Astrocyte (in vitro differentiated cells and primary cell): ENCODE measurements at regions not wholly inside any gene's neighbourhood (a gene's known extent, or its start where the extent isn't known, plus 50 kb on each side); places are given as distances from the start of the nearest gene placed in this dataset.
"Not testable (repeated sequence)": the region's sequence is repeated elsewhere in the genome, so short reads cannot be mapped to it uniquely, and the experiment has no call there.

Source experiments
- EZH2 ChIP-seq: IDR thresholded peaks from 2 replicates; pipeline ENCODE4 v1.6.1; 2012; ENCODE audit warnings: mild to moderate bottlenecking, low read length, inconsistent platforms; ENCODE audit not compliant: insufficient read depth
- TF ChIP-seq, protein P1 (sequence below): IDR thresholded peaks from 2 replicates; pipeline ENCODE4 v1.5.1; 2011; ENCODE audit warnings: low read depth, mild to moderate bottlenecking, inconsistent platforms, low read length, moderate library complexity; ENCODE audit not compliant: insufficient read depth

DNA sequence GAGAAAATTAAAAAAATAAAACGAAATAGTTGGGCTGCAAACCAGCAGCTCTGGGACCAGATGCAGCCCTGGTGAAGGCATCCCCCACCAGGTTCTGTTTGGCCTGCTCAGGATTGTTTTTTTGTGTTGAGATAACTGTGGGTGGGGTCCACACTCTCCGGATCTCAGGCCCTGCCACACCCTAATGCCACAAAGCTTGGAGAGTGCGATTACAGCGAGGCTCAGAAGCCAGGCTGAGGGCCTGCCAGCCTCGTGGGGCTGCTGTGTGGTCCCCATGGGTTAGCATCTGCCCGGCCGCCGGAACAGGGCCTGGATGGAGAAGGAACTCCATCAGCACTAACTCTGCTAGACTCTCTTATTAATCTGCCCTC, 290.8 kb upstream of the PLGLB2 start:
- TF ChIP-seq, protein P1, sequence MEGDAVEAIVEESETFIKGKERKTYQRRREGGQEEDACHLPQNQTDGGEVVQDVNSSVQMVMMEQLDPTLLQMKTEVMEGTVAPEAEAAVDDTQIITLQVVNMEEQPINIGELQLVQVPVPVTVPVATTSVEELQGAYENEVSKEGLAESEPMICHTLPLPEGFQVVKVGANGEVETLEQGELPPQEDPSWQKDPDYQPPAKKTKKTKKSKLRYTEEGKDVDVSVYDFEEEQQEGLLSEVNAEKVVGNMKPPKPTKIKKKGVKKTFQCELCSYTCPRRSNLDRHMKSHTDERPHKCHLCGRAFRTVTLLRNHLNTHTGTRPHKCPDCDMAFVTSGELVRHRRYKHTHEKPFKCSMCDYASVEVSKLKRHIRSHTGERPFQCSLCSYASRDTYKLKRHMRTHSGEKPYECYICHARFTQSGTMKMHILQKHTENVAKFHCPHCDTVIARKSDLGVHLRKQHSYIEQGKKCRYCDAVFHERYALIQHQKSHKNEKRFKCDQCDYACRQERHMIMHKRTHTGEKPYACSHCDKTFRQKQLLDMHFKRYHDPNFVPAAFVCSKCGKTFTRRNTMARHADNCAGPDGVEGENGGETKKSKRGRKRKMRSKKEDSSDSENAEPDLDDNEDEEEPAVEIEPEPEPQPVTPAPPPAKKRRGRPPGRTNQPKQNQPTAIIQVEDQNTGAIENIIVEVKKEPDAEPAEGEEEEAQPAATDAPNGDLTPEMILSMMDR = not testable (repeated sequence)
- TF ChIP-seq EZH2 = not testable (repeated sequence)
